Heart left ventricle (tissue), 13 donors: ENCODE measurements at regions not wholly inside any gene's neighbourhood (a gene's known extent, or its start where the extent isn't known, plus 50 kb on each side); places are given as distances from the start of the nearest gene placed in this dataset.

Source experiments
- POLR2A ChIP-seq, 2 donors: fragments of 450-650 bp; IDR thresholded peaks; one replicate each; pipeline ENCODE4 v1.6.1; 2017; ENCODE audit warnings: antibody characterized with exemption in 2 of 2, mild to moderate bottlenecking in 2 of 2, moderate library complexity in 2 of 2
- TF ChIP-seq, protein P1 (sequence below), 12 donors: fragments of 200-600 bp; sonication (generic) in 4 of 12; IDR thresholded peaks; one replicate each; pipeline versions ENCODE4 v1.5.0 to v1.8.0; 2018 to 2022; ENCODE audit warnings: antibody characterized with exemption in 12 of 12, mild to moderate bottlenecking in 5 of 12
- donor health status: ischemic (EF 13 %, LVEDD 7.1; RV severe dilation, severe dysfunction).
- donor health status: DM: no; HTN: yes; CAD: no.
- donor health status: DM: no; HTN: no; CAD: no.
- donor health status: ischemic (EF 25% LVEDD 6.9; RV normal size, moderate dysfunction).
- donor health status: ischemic (EF 25% LVEDD 5.7; RV mildly dilated, moderate dysfunction).
- donor health status: ischemic (EF 35%, LVEDD 5.7; RV mildly dilated, moderate dysfunction).
- donor health status: nonischemic (EF 11% LVEDD 7.7; RV severe dilation, severe dysfunction).
- donor health status: DM: yes; HTN: yes; CAD: no.
- donor health status: PGD.
- donor health status: ischemic (EF 29% LVEDD 5.4; RV normal size, mild dysfunction).
- donor health status: nonischemic (EF 23%, LVEDD 6.1; RV moderate dilation, normal function).

DNA sequence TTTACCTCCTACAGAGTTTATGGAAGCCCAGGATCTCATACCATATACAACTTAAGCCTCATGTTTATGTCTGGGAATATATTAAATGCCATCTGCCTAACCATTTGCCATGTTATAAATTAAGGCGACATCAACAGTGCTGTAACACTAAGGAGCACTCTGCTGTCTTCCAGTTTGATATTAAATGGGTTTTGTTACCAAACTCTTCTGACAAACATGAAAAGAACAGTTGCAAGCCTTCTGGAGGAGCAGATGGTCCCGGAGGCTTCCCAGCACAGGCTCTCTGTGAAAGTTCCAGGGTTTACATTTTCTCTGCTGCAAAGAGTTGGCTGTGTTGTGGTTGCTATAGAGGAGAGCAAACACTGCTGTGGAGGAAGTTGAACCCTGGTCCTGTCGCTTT is 545.3 kb upstream of the SALL1 start:
- TF ChIP-seq, protein P1, sequence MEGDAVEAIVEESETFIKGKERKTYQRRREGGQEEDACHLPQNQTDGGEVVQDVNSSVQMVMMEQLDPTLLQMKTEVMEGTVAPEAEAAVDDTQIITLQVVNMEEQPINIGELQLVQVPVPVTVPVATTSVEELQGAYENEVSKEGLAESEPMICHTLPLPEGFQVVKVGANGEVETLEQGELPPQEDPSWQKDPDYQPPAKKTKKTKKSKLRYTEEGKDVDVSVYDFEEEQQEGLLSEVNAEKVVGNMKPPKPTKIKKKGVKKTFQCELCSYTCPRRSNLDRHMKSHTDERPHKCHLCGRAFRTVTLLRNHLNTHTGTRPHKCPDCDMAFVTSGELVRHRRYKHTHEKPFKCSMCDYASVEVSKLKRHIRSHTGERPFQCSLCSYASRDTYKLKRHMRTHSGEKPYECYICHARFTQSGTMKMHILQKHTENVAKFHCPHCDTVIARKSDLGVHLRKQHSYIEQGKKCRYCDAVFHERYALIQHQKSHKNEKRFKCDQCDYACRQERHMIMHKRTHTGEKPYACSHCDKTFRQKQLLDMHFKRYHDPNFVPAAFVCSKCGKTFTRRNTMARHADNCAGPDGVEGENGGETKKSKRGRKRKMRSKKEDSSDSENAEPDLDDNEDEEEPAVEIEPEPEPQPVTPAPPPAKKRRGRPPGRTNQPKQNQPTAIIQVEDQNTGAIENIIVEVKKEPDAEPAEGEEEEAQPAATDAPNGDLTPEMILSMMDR (IDR thresholded peaks at IDR 0.05): no peak
- TF ChIP-seq POLR2A (IDR thresholded peaks at IDR 0.05): no peak
